ENCODE measurements at regions not wholly inside any gene's neighbourhood (a gene's known extent, or its start where the extent isn't known, plus 50 kb on each side); places are given as distances from the start of the nearest gene placed in this dataset.

GRCh38 chr3:55322638-55323037, 164.5 kb downstream of the WNT5A start:
- intact Hi-C loops (cut with micrococcal nuclease), result no loop called here
- Histone ChIP-seq H3K36me3 (ENCODE audit: control insufficient read depth, insufficient read depth, low read length) (no peaks in the 10 kb centered on the region), H3K27me3 (ENCODE audit: control insufficient read depth, insufficient read depth, low read length) (no peaks in the 10 kb centered on the region), H3K4me1 (ENCODE audit: control insufficient read depth, insufficient read depth, low read length) (no peaks in the 10 kb centered on the region), H3K4me3 (ENCODE audit: low read length) (no peak overlapping the region), H3K27ac (ENCODE audit: low read length) (no peak overlapping the region), H3K9me3 (ENCODE audit: control insufficient read depth, insufficient read depth, low read length) (no peaks in the 10 kb centered on the region)
- H3K27ac Mint-ChIP-seq, result no peak overlapping the region
- WGBS (ENCODE audit: insufficient coverage), result 68% methylated on average over 7 of the region's 7 CpGs
- H3K36me3 Mint-ChIP-seq, result no peaks in the 10 kb centered on the region
- H3K9me3 Mint-ChIP-seq, result peaks cover 4 to 11% of the 10 kb centered on the region in 2 donors
- no peaks in the 10 kb centered on the region for H3K27me3 Mint-ChIP-seq (ENCODE audit: low read depth in 2 of 2)
- no peak overlapping the region for H3K4me3 Mint-ChIP-seq
- no peak for TF ChIP-seq CTCF (IDR thresholded peaks at IDR 0.05)
- no peak for DNase-seq
- ATAC-seq, result no peak
- no peaks in the 10 kb centered on the region for H3K4me1 Mint-ChIP-seq

GRCh38 chr3:55320928-55321327, 166.2 kb downstream of the WNT5A start:
- H3K27me3 Mint-ChIP-seq (ENCODE audit: low read depth in 2 of 2), result no peaks in the 10 kb centered on the region
- H3K36me3 Mint-ChIP-seq, result no peaks in the 10 kb centered on the region
- no peaks in the 10 kb centered on the region for H3K9me3 ChIP-seq (ENCODE audit: control insufficient read depth, insufficient read depth, low read length)
- no peak overlapping the region for H3K4me3 ChIP-seq (ENCODE audit: low read length)
- H3K27me3 ChIP-seq (ENCODE audit: control insufficient read depth, insufficient read depth, low read length), result no peaks in the 10 kb centered on the region
- no peak for ATAC-seq
- no peaks in the 10 kb centered on the region for H3K36me3 ChIP-seq (ENCODE audit: control insufficient read depth, insufficient read depth, low read length)
- no peak overlapping the region for H3K27ac Mint-ChIP-seq
- no peak overlapping the region for H3K4me3 Mint-ChIP-seq
- DNase-seq, result no peak
- no peaks in the 10 kb centered on the region for H3K4me1 Mint-ChIP-seq
- no peak overlapping the region for H3K27ac ChIP-seq (ENCODE audit: low read length)
- no peak for TF ChIP-seq CTCF (IDR thresholded peaks at IDR 0.05)
- H3K9me3 Mint-ChIP-seq, result peaks cover 4 to 8% of the 10 kb centered on the region in 2 donors
- intact Hi-C loops (cut with micrococcal nuclease), result no loop called here
- 84% methylated on average over 1 of the region's 1 CpG for WGBS (ENCODE audit: insufficient coverage)
- no peaks in the 10 kb centered on the region for H3K4me1 ChIP-seq (ENCODE audit: control insufficient read depth, insufficient read depth, low read length)

- 74% methylated on average over 2 of the region's 3 CpGs for WGBS (ENCODE audit: insufficient coverage)
- no peak for TF ChIP-seq CTCF (IDR thresholded peaks at IDR 0.05)
- Mint-ChIP-seq H3K4me3 (no peak overlapping the region), H3K27me3 (ENCODE audit: low read depth in 2 of 2) (no peaks in the 10 kb centered on the region), H3K4me1 (no peaks in the 10 kb centered on the region), H3K27ac (no peak overlapping the region), H3K36me3 (peaks cover 5% of the 10 kb centered on the region), H3K9me3 (peaks cover 2 to 8% of the 10 kb centered on the region in 2 donors)
- H3K27ac ChIP-seq (ENCODE audit: low read length), result no peak overlapping the region
- DNase-seq (no peak), ATAC-seq (no peak)
- no peaks in the 10 kb centered on the region for H3K4me1 ChIP-seq (ENCODE audit: control insufficient read depth, insufficient read depth, low read length)
- no peak overlapping the region for H3K4me3 ChIP-seq (ENCODE audit: low read length)
- intact Hi-C loops (cut with micrococcal nuclease), result no loop called here
- H3K36me3 ChIP-seq (ENCODE audit: control insufficient read depth, insufficient read depth, low read length), result no peaks in the 10 kb centered on the region
- no peaks in the 10 kb centered on the region for H3K27me3 ChIP-seq (ENCODE audit: control insufficient read depth, insufficient read depth, low read length)
- H3K9me3 ChIP-seq (ENCODE audit: control insufficient read depth, insufficient read depth, low read length), result no peaks in the 10 kb centered on the region
Observed at GRCh38 chr3:55315396-55315795, 171.7 kb downstream of the WNT5A start.

- Histone ChIP-seq H3K27ac (ENCODE audit: low read length) (no peak overlapping the region), H3K4me3 (ENCODE audit: low read length) (no peak overlapping the region), H3K4me1 (ENCODE audit: control insufficient read depth, insufficient read depth, low read length) (no peaks in the 10 kb centered on the region), H3K36me3 (ENCODE audit: control insufficient read depth, insufficient read depth, low read length) (no peaks in the 10 kb centered on the region), H3K27me3 (ENCODE audit: control insufficient read depth, insufficient read depth, low read length) (no peaks in the 10 kb centered on the region), H3K9me3 (ENCODE audit: control insufficient read depth, insufficient read depth, low read length) (no peaks in the 10 kb centered on the region)
- H3K36me3 Mint-ChIP-seq, result peaks cover 5% of the 10 kb centered on the region
- no peak overlapping the region for H3K4me3 Mint-ChIP-seq
- DNase-seq (no peak), ATAC-seq (no peak)
- intact Hi-C loops (cut with micrococcal nuclease), result no loop called here
- H3K27me3 Mint-ChIP-seq (ENCODE audit: low read depth in 2 of 2), result no peaks in the 10 kb centered on the region
- TF ChIP-seq CTCF (IDR thresholded peaks at IDR 0.05), result no peak
- H3K4me1 Mint-ChIP-seq, result no peaks in the 10 kb centered on the region
- WGBS (ENCODE audit: insufficient coverage), result 91% methylated on average over 7 of the region's 7 CpGs
- H3K27ac Mint-ChIP-seq, result no peak overlapping the region
- peaks cover 6 to 10% of the 10 kb centered on the region in 2 donors for H3K9me3 Mint-ChIP-seq
Observed at GRCh38 chr3:55313666-55314065, 173.4 kb downstream of the WNT5A start.

Measured in natural killer cell (primary cell).